Mammary epithelial cell (primary cell): ENCODE measurements at regions not wholly inside any gene's neighbourhood (a gene's known extent, or its start where the extent isn't known, plus 50 kb on each side); places are given as distances from the start of the nearest gene placed in this dataset.

Source experiments
- CTCF ChIP-seq, 2 donors: IDR thresholded peaks in 1 of 2; conservative IDR thresholded peaks in 1 of 2; 2 replicates each; pipeline ENCODE4 v1.5.1; 2011 to 2012; ENCODE audit warnings: inconsistent platforms in 2 of 2, low read length in 2 of 2, mild to moderate bottlenecking in 2 of 2, control low read depth in 1 of 2, low read depth in 1 of 2; ENCODE audit not compliant: insufficient read depth in 1 of 2; ENCODE audit errors: extremely low read depth in 1 of 2
- EZH2 ChIP-seq: IDR thresholded peaks from 2 replicates; pipeline ENCODE4 v1.6.1; 2012; ENCODE audit warnings: low read length, inconsistent platforms, borderline replicate concordance

GRCh38 chr4:20359692-20360091 lies 108.0 kb downstream of the SLIT2 start:
- TF ChIP-seq CTCF (conservative IDR thresholded peaks at IDR 0.05 in 1 of 2, IDR thresholded peaks at IDR 0.05 in 1 of 2; ENCODE audit: extremely low read depth in 1 of 2, insufficient read depth in 1 of 2, low read depth in 1 of 2, low read length in 2 of 2) (no peak), EZH2 (no peak)
